H1 (cell line): ENCODE measurements at regions not wholly inside any gene's neighbourhood (a gene's known extent, or its start where the extent isn't known, plus 50 kb on each side); places are given as distances from the start of the nearest gene placed in this dataset.

Source experiments
- CTCF ChIA-PET: fragments of 300-600 bp; sonication (Branson Sonifier 250); formaldehyde crosslinking; loops from one replicate; lab custom pipeline; 2021; ENCODE audit not compliant: partially characterized antibody; lab: Charles Lee
- POLR2A ChIA-PET: fragments of 300-600 bp; sonication (Branson Sonifier 250); formaldehyde crosslinking; loops from one replicate; lab custom pipeline; 2021; ENCODE audit warnings: inconsistent platforms; ENCODE audit not compliant: partially characterized antibody; lab: Charles Lee
- DNase-seq, 2 experiments: peaks; one replicate each; pipeline versions ENCODE4 v3.0.0 to v3.0.0-alpha.2; 2010 to 2022; ENCODE audit warnings: low spot score in 2 of 2, low read depth in 1 of 2, mixed read lengths in 1 of 2
- FAIRE-seq: peaks from 2 replicates; lab custom pipeline; 2011; peaks lifted over from hg19 to GRCh38; lab: Jason Lieb, UNC
- H2AFZ ChIP-seq: 2 replicates; pipeline ENCODE4 v1.8.1; 2012; ENCODE audit warnings: low read length, inconsistent platforms
- H2AK5ac ChIP-seq: 2 replicates; pipeline ENCODE4 v1.6.1; 2013; ENCODE audit warnings: low read depth, low read length
- H2BK120ac ChIP-seq: replicated peaks from 2 replicates; pipeline ENCODE3; 2013; ENCODE audit warnings: low read depth, low read length, inconsistent platforms
- H2BK12ac ChIP-seq: 2 replicates; pipeline ENCODE4 v1.6.1; 2013; ENCODE audit warnings: low read depth, low read length
- H2BK15ac ChIP-seq: 2 replicates; pipeline ENCODE4 v1.6.1; 2013; ENCODE audit warnings: low read length
- H2BK20ac ChIP-seq: 2 replicates; pipeline ENCODE4 v1.6.1; 2013; ENCODE audit warnings: low read length
- H2BK5ac ChIP-seq: 2 replicates; pipeline ENCODE4 v1.6.1; 2013; ENCODE audit warnings: low read depth, low read length
- H3K14ac ChIP-seq: 2 replicates; pipeline ENCODE4 v1.6.1; 2013; ENCODE audit warnings: inconsistent platforms; ENCODE audit not compliant: insufficient read length
- H3K18ac ChIP-seq: 2 replicates; pipeline ENCODE4 v1.6.1; 2013; ENCODE audit warnings: low read length; ENCODE audit errors: extremely low read depth
- H3K23ac ChIP-seq: 2 replicates; pipeline ENCODE4 v1.6.1; 2013; ENCODE audit warnings: inconsistent platforms; ENCODE audit not compliant: insufficient read length
- H3K23me2 ChIP-seq: 2 replicates; pipeline ENCODE4 v1.6.1; 2013; ENCODE audit warnings: low read depth, low read length
- H3K27ac ChIP-seq: 2 replicates; pipeline ENCODE4 v1.6.1; 2011; ENCODE audit warnings: low read depth, low read length, inconsistent platforms
- H3K27me3 ChIP-seq, 4 experiments: replicated peaks in 1 of 4; 1 replicate in 1 of 4; 2 replicates in 3 of 4; pipeline versions ENCODE4 v1.6.1 to v1.8.1; 2011 to 2013; ENCODE audit warnings: low read length in 3 of 4, mild to moderate bottlenecking in 3 of 4, inconsistent platforms in 2 of 4, mixed read lengths in 2 of 4, moderate library complexity in 1 of 4; ENCODE audit not compliant: control insufficient read depth in 3 of 4, insufficient read depth in 3 of 4; ENCODE audit errors: extremely low read depth in 1 of 4
- H3K36me3 ChIP-seq, 4 experiments: 2 replicates each; pipeline versions ENCODE4 v1.6.1 to v1.8.1; 2011 to 2013; ENCODE audit warnings: mild to moderate bottlenecking in 4 of 4, low read length in 3 of 4, moderate library complexity in 2 of 4, control low read depth in 1 of 4, inconsistent platforms in 1 of 4; ENCODE audit not compliant: insufficient read depth in 4 of 4, control insufficient read depth in 2 of 4
- H3K4ac ChIP-seq: replicated peaks from 2 replicates; pipeline ENCODE3; 2013; ENCODE audit warnings: low read length, low read depth, mixed read lengths, inconsistent platforms; ENCODE audit not compliant: insufficient read length
- H3K4me1 ChIP-seq, 4 experiments: replicated peaks in 1 of 4; 1 replicate in 1 of 4; 2 replicates in 3 of 4; pipeline versions ENCODE4 v1.6.1 to v1.8.1; 2011 to 2013; ENCODE audit warnings: low read length in 3 of 4, inconsistent platforms in 2 of 4, mixed read lengths in 1 of 4; ENCODE audit not compliant: insufficient read depth in 4 of 4, control insufficient read depth in 3 of 4
- H3K4me2 ChIP-seq, 2 experiments: 2 replicates each; pipeline versions ENCODE4 v1.6.1 to v1.8.1; 2011 to 2013; ENCODE audit warnings: low read depth in 2 of 2, low read length in 2 of 2, control low read depth in 1 of 2, inconsistent platforms in 1 of 2, mild to moderate bottlenecking in 1 of 2; ENCODE audit not compliant: insufficient read depth in 1 of 2
- H3K4me3 ChIP-seq, 4 experiments: fragments of 200-600, 300-600 bp in 1 of 4; sonication (generic), shearing (Covaris generic), sonication (Bioruptor Twin) in 1 of 4; 2 replicates each; pipeline versions ENCODE4 v1.5.1 to v1.8.1; 2011 to 2016; ENCODE audit warnings: low read length in 4 of 4, low read depth in 3 of 4, control low read depth in 2 of 4, inconsistent platforms in 2 of 4, mild to moderate bottlenecking in 2 of 4, mixed read lengths in 1 of 4, moderate library complexity in 1 of 4; ENCODE audit not compliant: insufficient read depth in 2 of 4; ENCODE audit errors: extremely low read depth in 1 of 4
- H3K56ac ChIP-seq: replicated peaks from 2 replicates; pipeline ENCODE3; 2013; ENCODE audit warnings: low read depth, mild to moderate bottlenecking, mixed read lengths, low read length, inconsistent platforms; ENCODE audit not compliant: insufficient read length
- H3K79me1 ChIP-seq: 2 replicates; pipeline ENCODE4 v1.6.1; 2013; ENCODE audit warnings: low read depth, low read length, control low read depth
- H3K79me2 ChIP-seq, 2 experiments: 2 replicates each; pipeline versions ENCODE4 v1.6.1 to v1.8.1; 2012 to 2013; ENCODE audit warnings: low read length in 2 of 2, mild to moderate bottlenecking in 2 of 2, inconsistent platforms in 1 of 2; ENCODE audit not compliant: insufficient read depth in 2 of 2, control insufficient read depth in 1 of 2
- H3K9ac ChIP-seq, 4 experiments: replicated peaks in 1 of 4; 1 replicate in 1 of 4; 2 replicates in 3 of 4; pipeline versions ENCODE4 v1.6.1 to v1.8.1; 2011 to 2013; ENCODE audit warnings: low read depth in 3 of 4, low read length in 3 of 4, control low read depth in 2 of 4, mild to moderate bottlenecking in 2 of 4, moderate library complexity in 2 of 4, inconsistent platforms in 1 of 4; ENCODE audit errors: extremely low read depth in 1 of 4
- H3K9me3 ChIP-seq, 2 experiments: 2 replicates each; pipeline versions ENCODE4 v1.6.1 to v1.8.1; 2012 to 2013; ENCODE audit warnings: mild to moderate bottlenecking in 2 of 2, moderate library complexity in 2 of 2, control low read depth in 1 of 2, inconsistent platforms in 1 of 2, low read depth in 1 of 2, low read length in 1 of 2, mixed read lengths in 1 of 2; ENCODE audit not compliant: insufficient read depth in 2 of 2
- H4K20me1 ChIP-seq, 2 experiments: replicated peaks in 1 of 2; 2 replicates each; pipeline versions ENCODE3 to v1.8.1; 2011 to 2013; ENCODE audit warnings: inconsistent platforms in 2 of 2, low read length in 2 of 2, mild to moderate bottlenecking in 1 of 2; ENCODE audit not compliant: insufficient read depth in 2 of 2, control insufficient read depth in 1 of 2
- H4K5ac ChIP-seq: 2 replicates; pipeline ENCODE4 v1.6.1; 2013; ENCODE audit warnings: low read length, low read depth, mixed read lengths, inconsistent platforms; ENCODE audit not compliant: insufficient read length
- H4K8ac ChIP-seq: 2 replicates; pipeline ENCODE4 v1.8.0; 2013; ENCODE audit warnings: mild to moderate bottlenecking, moderate library complexity, low read length, inconsistent platforms; ENCODE audit not compliant: insufficient read depth; ENCODE audit errors: extremely low read depth
- H4K91ac ChIP-seq: replicated peaks from 2 replicates; pipeline ENCODE3; 2013; ENCODE audit warnings: low read length, mixed read lengths, inconsistent platforms; ENCODE audit not compliant: insufficient read length
- BCL11A ChIP-seq, 2 experiments: IDR thresholded peaks; one replicate each; pipeline ENCODE4 v1.6.1; 2011; ENCODE audit warnings: low read depth in 2 of 2, low read length in 2 of 2, mild to moderate bottlenecking in 2 of 2
- JUN ChIP-seq: IDR thresholded peaks from 2 replicates; pipeline ENCODE4 v1.6.1; 2011; ENCODE audit warnings: low read depth, mild to moderate bottlenecking, improper control_type of control experiment, low read length
- KDM1A ChIP-seq: fragments of 200-600, 300-600 bp; sonication (generic); IDR thresholded peaks from 2 replicates; pipeline ENCODE4 v1.7.1; 2016; ENCODE audit warnings: mild to moderate bottlenecking, low read length, borderline replicate concordance
- POLR2A ChIP-seq, 2 experiments: IDR thresholded peaks; 1 replicate in 1 of 2; 2 replicates in 1 of 2; pipeline ENCODE4 v1.6.1; 2011; ENCODE audit warnings: low read depth in 2 of 2, low read length in 2 of 2, mild to moderate bottlenecking in 2 of 2; ENCODE audit errors: control extremely low read depth in 1 of 2
- RFX5 ChIP-seq: IDR thresholded peaks from 2 replicates; pipeline ENCODE4 v1.6.1; 2011; ENCODE audit warnings: low read depth, low read length, improper control_type of control experiment, borderline replicate concordance
- RXRA ChIP-seq: IDR thresholded peaks from 2 replicates; pipeline ENCODE4 v1.6.1; 2011; ENCODE audit warnings: low read depth, mild to moderate bottlenecking, low read length, moderate library complexity; ENCODE audit not compliant: insufficient read depth
- SRF ChIP-seq: IDR thresholded peaks from 2 replicates; pipeline ENCODE4 v1.6.1; 2011; ENCODE audit warnings: mild to moderate bottlenecking, low read depth, low read length, moderate library complexity
- TBP ChIP-seq: IDR thresholded peaks from 2 replicates; pipeline ENCODE4 v1.6.1; 2011; ENCODE audit warnings: low read depth, low read length, improper control_type of control experiment
- WGBS, 2 experiments: shearing (Covaris generic) in 1 of 2; methylation state at CpG; one replicate each; pipeline versions ENCODE4 v1.1.6 to v1.1.7; 2013 to 2015; ENCODE audit warnings: low lambda C conversion rate in 2 of 2, mixed read lengths in 2 of 2, inconsistent platforms in 1 of 2, low coverage in 1 of 2, missing lambda C conversion rate in 1 of 2; ENCODE audit not compliant: insufficient replicate concordance in 2 of 2, insufficient coverage in 1 of 2, insufficient read length in 1 of 2; ENCODE audit errors: extremely low coverage in 1 of 2, missing lambda C conversion rate in 1 of 2; 5-methylcytosine and 5-hydroxymethylcytosine counted together
- TF ChIP-seq, protein P1 (sequence below): IDR thresholded peaks from 2 replicates; pipeline ENCODE4 v1.6.1; 2012; ENCODE audit warnings: inconsistent platforms

DNA sequence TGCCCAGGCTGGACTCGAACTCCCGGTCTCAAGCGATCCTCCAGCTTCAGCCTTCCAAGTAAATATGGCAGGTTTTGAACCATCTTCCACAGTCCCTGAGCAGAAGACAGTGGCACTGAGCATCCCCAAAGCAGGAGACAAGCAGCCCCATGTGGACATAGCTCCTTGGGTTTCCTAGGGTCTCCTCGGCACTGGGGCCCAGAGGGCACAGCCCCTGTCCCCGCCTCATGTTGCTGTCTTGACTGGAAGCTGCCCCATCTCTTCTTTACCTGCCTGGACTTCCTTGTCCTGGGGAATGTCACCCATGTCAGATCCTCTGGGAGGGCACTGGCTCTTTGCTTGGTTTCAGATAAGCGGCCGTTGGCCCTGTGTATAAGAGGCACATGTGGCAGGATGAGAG lies 263.7 kb upstream of the RAB4A start:
- ChIA-PET POLR2A (no interaction called here), CTCF (interaction anchor here (1.7 kb wide), 1 partner anchor 31 kb away, joined by 3 read pairs; no protein-coding TSS in a partner anchor)
- no peak overlapping the region for H2BK12ac ChIP-seq
- no peaks in the 10 kb centered on the region for H3K36me3 ChIP-seq
- H3K14ac ChIP-seq, result no peak overlapping the region
- no peak overlapping the region for H2BK5ac ChIP-seq
- H3K18ac ChIP-seq, result no peak overlapping the region
- no peaks in the 10 kb centered on the region; the same call in 1 of the 2 replicates for H3K23me2 ChIP-seq
- H4K91ac ChIP-seq, result no peak overlapping the region
- H2AFZ ChIP-seq, result no peak overlapping the region
- FAIRE-seq (no peak), DNase-seq (no peak)
- H4K20me1 ChIP-seq, result no peaks in the 10 kb centered on the region
- no peak overlapping the region for H4K5ac ChIP-seq
- H2BK120ac ChIP-seq, result no peak overlapping the region
- no peak overlapping the region for H2BK20ac ChIP-seq
- H3K79me1 ChIP-seq, result no peaks in the 10 kb centered on the region
- H3K4me1 ChIP-seq, result peaks cover 0 to 5% (median under 1%) of the 10 kb centered on the region in 4 experiments; a peak in 3 of 7 replicates
- no peaks in the 10 kb centered on the region for H3K79me2 ChIP-seq
- no peaks in the 10 kb centered on the region; a peak in 1 of 7 replicates for H3K27me3 ChIP-seq
- no peak overlapping the region for H2BK15ac ChIP-seq
- no peak overlapping the region for H3K4me2 ChIP-seq
- no peak overlapping the region for H2AK5ac ChIP-seq
- no peak overlapping the region for H4K8ac ChIP-seq
- no peaks in the 10 kb centered on the region for H3K9me3 ChIP-seq
- no peak overlapping the region for H3K4ac ChIP-seq
- 92% methylated on average over 7 of the region's 7 CpGs; no CpG with 5 or more reads in 1 of the 2 experiments for WGBS, 2 experiments
- H3K9ac ChIP-seq, result no peak overlapping the region
- H3K4me3 ChIP-seq, result no peak overlapping the region
- H3K23ac ChIP-seq, result no peak overlapping the region
- no peak overlapping the region for H3K27ac ChIP-seq
- no peak overlapping the region for H3K56ac ChIP-seq
- TF ChIP-seq KDM1A, result no peak
- no peak for TF ChIP-seq RFX5
- no peak for TF ChIP-seq SRF
- no peak for TF ChIP-seq JUN
- no peak for TF ChIP-seq POLR2A (IDR thresholded peaks at IDR 0.05; ENCODE audit: control extremely low read depth in 1 of 2, low read depth in 2 of 2, low read length in 2 of 2)
- no peak for TF ChIP-seq RXRA
- no peak for TF ChIP-seq TBP
- no peak for TF ChIP-seq BCL11A (IDR thresholded peaks at IDR 0.05; ENCODE audit: low read depth in 2 of 2, low read length in 2 of 2)
- TF ChIP-seq, protein P1, sequence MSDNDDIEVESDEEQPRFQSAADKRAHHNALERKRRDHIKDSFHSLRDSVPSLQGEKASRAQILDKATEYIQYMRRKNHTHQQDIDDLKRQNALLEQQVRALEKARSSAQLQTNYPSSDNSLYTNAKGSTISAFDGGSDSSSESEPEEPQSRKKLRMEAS, result no peak
